ENCODE measurements at regions not wholly inside any gene's neighbourhood (a gene's known extent, or its start where the extent isn't known, plus 50 kb on each side); places are given as distances from the start of the nearest gene placed in this dataset.

- Histone ChIP-seq H3K9me1 (ENCODE audit: control insufficient read depth, extremely low read depth, insufficient read depth, low read length) (no peaks in the 10 kb centered on the region), H3K9ac (ENCODE audit: control insufficient read depth, extremely low read depth, insufficient read depth, low read length) (no peak overlapping the region), H3K4me1 (ENCODE audit: control insufficient read depth, extremely low read depth, insufficient read depth, low read length) (no peaks in the 10 kb centered on the region), H3K79me2 (ENCODE audit: control insufficient read depth, insufficient read depth, low read length) (no peaks in the 10 kb centered on the region), H3K27me3 (ENCODE audit: control insufficient read depth, extremely low read depth, insufficient read depth, low read length) (no peaks in the 10 kb centered on the region), H2AFZ (ENCODE audit: control insufficient read depth, low read length) (no peak overlapping the region), H3K27ac (ENCODE audit: control insufficient read depth, insufficient read depth, low read length) (no peak overlapping the region), H3K9me3 (ENCODE audit: control insufficient read depth, low read depth, low read length) (no peaks in the 10 kb centered on the region), H4K20me1 (ENCODE audit: control insufficient read depth, extremely low read depth, insufficient read depth, low read length) (no peaks in the 10 kb centered on the region), H3K36me3 (ENCODE audit: control insufficient read depth in 2 of 2, extremely low read depth in 1 of 2, insufficient read depth in 2 of 2, low read length in 2 of 2) (no peaks in the 10 kb centered on the region), H3K4me3 (ENCODE audit: control insufficient read depth in 2 of 3, extremely low read depth in 1 of 3, insufficient read depth in 2 of 3, low read depth in 1 of 3, low read length in 3 of 3) (no peak overlapping the region), H3K4me2 (ENCODE audit: control insufficient read depth, extremely low read depth, insufficient read depth, low read depth, low read length) (no peak overlapping the region)
- TF ChIP-seq CTCF (optimal IDR thresholded peaks at IDR 0.05 in 1 of 3, IDR thresholded peaks at IDR 0.05 in 1 of 3, conservative IDR thresholded peaks at IDR 0.05 in 1 of 3; ENCODE audit: extremely low read depth in 1 of 3, insufficient read depth in 2 of 3, low read length in 3 of 3) (no peak), EZH2 (IDR thresholded peaks at IDR 0.05; ENCODE audit: low read length) (no peak)
- no peak for FAIRE-seq
- dilution Hi-C loops (cut with MboI; ENCODE audit: extremely low pct_ligation_motif_present, low sequenced_read_pairs): no loop called here
- DNase-seq (ENCODE audit: low read depth, low spot score): no peak
Observed at GRCh38 chr10:21162948-21163347, 265.8 kb upstream of the NEBL start.

GRCh38 chr10:21161647-21162046, 264.5 kb upstream of the NEBL start:
- Histone ChIP-seq H3K27ac (ENCODE audit: control insufficient read depth, insufficient read depth, low read length) (no peak overlapping the region), H3K4me1 (ENCODE audit: control insufficient read depth, extremely low read depth, insufficient read depth, low read length) (no peaks in the 10 kb centered on the region), H3K27me3 (ENCODE audit: control insufficient read depth, extremely low read depth, insufficient read depth, low read length) (no peaks in the 10 kb centered on the region), H4K20me1 (ENCODE audit: control insufficient read depth, extremely low read depth, insufficient read depth, low read length) (no peaks in the 10 kb centered on the region), H3K9me1 (ENCODE audit: control insufficient read depth, extremely low read depth, insufficient read depth, low read length) (no peaks in the 10 kb centered on the region), H2AFZ (ENCODE audit: control insufficient read depth, low read length) (no peak overlapping the region), H3K79me2 (ENCODE audit: control insufficient read depth, insufficient read depth, low read length) (no peaks in the 10 kb centered on the region), H3K4me2 (ENCODE audit: control insufficient read depth, extremely low read depth, insufficient read depth, low read depth, low read length) (no peak overlapping the region), H3K36me3 (ENCODE audit: control insufficient read depth in 2 of 2, extremely low read depth in 1 of 2, insufficient read depth in 2 of 2, low read length in 2 of 2) (no peaks in the 10 kb centered on the region), H3K9me3 (ENCODE audit: control insufficient read depth, low read depth, low read length) (no peaks in the 10 kb centered on the region), H3K9ac (ENCODE audit: control insufficient read depth, extremely low read depth, insufficient read depth, low read length) (no peak overlapping the region), H3K4me3 (ENCODE audit: control insufficient read depth in 2 of 3, extremely low read depth in 1 of 3, insufficient read depth in 2 of 3, low read depth in 1 of 3, low read length in 3 of 3) (no peak overlapping the region)
- dilution Hi-C loops (cut with MboI; ENCODE audit: extremely low pct_ligation_motif_present, low sequenced_read_pairs): no loop called here
- no peak for TF ChIP-seq CTCF (optimal IDR thresholded peaks at IDR 0.05 in 1 of 3, IDR thresholded peaks at IDR 0.05 in 1 of 3, conservative IDR thresholded peaks at IDR 0.05 in 1 of 3; ENCODE audit: extremely low read depth in 1 of 3, insufficient read depth in 2 of 3, low read length in 3 of 3)
- TF ChIP-seq EZH2 (IDR thresholded peaks at IDR 0.05; ENCODE audit: low read length): no peak
- DNase-seq (ENCODE audit: low read depth, low spot score) (no peak), FAIRE-seq (no peak)

All from keratinocyte (primary cell).